GM23338 (cell line): ENCODE measurements at regions not wholly inside any gene's neighbourhood (a gene's known extent, or its start where the extent isn't known, plus 50 kb on each side); places are given as distances from the start of the nearest gene placed in this dataset.

Source experiments
- ATAC-seq: fragments of 200-7000 bp; cut with Tn5 transposase; 3 replicates; pipeline ENCODE4 v1.9.1; 2020
- DNase-seq: peaks from one replicate; pipeline ENCODE4 v3.0.0-alpha.2; 2015; ENCODE audit warnings: low spot score
- H2AFZ ChIP-seq: fragments of 200-600 bp; sonication (generic); 2 replicates; pipeline ENCODE4 v1.8.0; 2016; ENCODE audit warnings: antibody characterized with exemption, mild to moderate bottlenecking, moderate library complexity
- H3F3A ChIP-seq: fragments of 200-600 bp; sonication (generic); replicated peaks from 2 replicates; pipeline ENCODE4 v1.8.0; 2017; ENCODE audit warnings: antibody characterized with exemption, mixed run types, low read depth
- H3K27ac ChIP-seq: fragments of 200-600 bp; sonication (generic); 2 replicates; pipeline ENCODE4 v1.6.1; 2016; ENCODE audit warnings: low read depth
- H3K27me3 ChIP-seq: fragments of 200-600 bp; sonication (generic); 2 replicates; pipeline ENCODE4 v1.8.0; 2016; ENCODE audit warnings: mild to moderate bottlenecking, mixed run types, moderate library complexity; ENCODE audit not compliant: insufficient read depth
- H3K36me3 ChIP-seq: fragments of 200-600 bp; sonication (generic); 2 replicates; pipeline ENCODE4 v1.8.0; 2016; ENCODE audit warnings: mild to moderate bottlenecking; ENCODE audit not compliant: insufficient read depth
- H3K4me1 ChIP-seq: fragments of 200-600 bp; sonication (generic); 2 replicates; pipeline ENCODE4 v1.8.0; 2016; ENCODE audit warnings: mild to moderate bottlenecking, moderate library complexity; ENCODE audit not compliant: insufficient read depth
- H3K4me2 ChIP-seq: fragments of 200-600 bp; sonication (generic); 2 replicates; pipeline ENCODE4 v1.7.1; 2017; ENCODE audit warnings: mixed run types
- H3K4me3 ChIP-seq: fragments of 200-600 bp; sonication (generic); 2 replicates; pipeline ENCODE4 v1.6.1; 2016; ENCODE audit warnings: mixed run types
- H3K79me2 ChIP-seq: fragments of 200-600 bp; sonication (generic); replicated peaks from 2 replicates; pipeline ENCODE4 v1.8.0; 2017; ENCODE audit warnings: mild to moderate bottlenecking; ENCODE audit not compliant: insufficient read depth
- H3K9me2 ChIP-seq: fragments of 200-600 bp; sonication (generic); 2 replicates; pipeline ENCODE4 v1.8.0; 2017; ENCODE audit not compliant: insufficient read depth
- H4K20me1 ChIP-seq: fragments of 200-600 bp; sonication (generic); replicated peaks from 2 replicates; pipeline ENCODE4 v1.8.0; 2017; ENCODE audit warnings: mild to moderate bottlenecking; ENCODE audit not compliant: insufficient read depth
- H3K27ac Mint-ChIP-seq: 2 replicates; pipeline ENCODE4 v1.8.0; 2020; ENCODE audit warnings: inconsistent platforms, mild to moderate bottlenecking, moderate library complexity, mixed read lengths
- H3K27me3 Mint-ChIP-seq: 3 replicates; pipeline ENCODE4 v1.8.0; 2022; ENCODE audit warnings: low read depth, mild to moderate bottlenecking, moderate library complexity, mixed read lengths, inconsistent platforms; ENCODE audit not compliant: insufficient read depth, poor library complexity
- H3K36me3 Mint-ChIP-seq: 3 replicates; pipeline ENCODE4 v1.8.0; 2021; ENCODE audit warnings: low read depth, mild to moderate bottlenecking, inconsistent platforms, moderate library complexity, mixed read lengths
- H3K4me1 Mint-ChIP-seq: 3 replicates; pipeline ENCODE4 v1.8.0; 2020; ENCODE audit warnings: mild to moderate bottlenecking, inconsistent platforms, mixed read lengths
- H3K4me3 Mint-ChIP-seq: 3 replicates; pipeline ENCODE4 v1.8.0; 2021; ENCODE audit warnings: moderate library complexity, mild to moderate bottlenecking, inconsistent platforms, mixed read lengths
- H3K9me3 Mint-ChIP-seq: 3 replicates; pipeline ENCODE4 v1.8.0; 2020; ENCODE audit warnings: moderate library complexity, mild to moderate bottlenecking, inconsistent platforms, mixed read lengths
- CREB1 ChIP-seq: fragments of 250-450 bp; sonication (Bioruptor Pico); IDR thresholded peaks from 2 replicates; pipeline ENCODE4 v1.5.0; 2020; ENCODE audit warnings: low read depth, mild to moderate bottlenecking, moderate library complexity
- CTCF ChIP-seq, 2 experiments: fragments of 200-600 bp in 1 of 2; sonication (generic) in 1 of 2; conservative IDR thresholded peaks; 2 replicates each; pipeline versions ENCODE4 v1.5.1 to v1.6.1; 2016 to 2017; ENCODE audit warnings: antibody characterized with exemption in 2 of 2, low read depth in 2 of 2, mild to moderate bottlenecking in 2 of 2, moderate library complexity in 1 of 2
- ETS1 ChIP-seq: IDR thresholded peaks from 2 replicates; pipeline ENCODE4 v1.6.1; 2016; ENCODE audit warnings: antibody characterized with exemption
- EZH2 ChIP-seq: fragments of 200-600 bp; sonication (generic); IDR thresholded peaks from one replicate; pipeline ENCODE4 v1.8.0; 2017; ENCODE audit warnings: antibody characterized with exemption, mild to moderate bottlenecking, low read depth; ENCODE audit not compliant: unreplicated experiment
- EZH2phosphoT487 ChIP-seq: fragments of 200-600 bp; sonication (generic); IDR thresholded peaks from one replicate; pipeline ENCODE4 v1.8.1; 2018; ENCODE audit warnings: antibody characterized with exemption; ENCODE audit not compliant: unreplicated experiment
- JUNB ChIP-seq: IDR thresholded peaks from one replicate; pipeline ENCODE4 v1.6.1; 2016; ENCODE audit warnings: antibody characterized with exemption; ENCODE audit not compliant: unreplicated experiment
- NANOG ChIP-seq: IDR thresholded peaks from 2 replicates; pipeline ENCODE4 v1.6.1; 2016; ENCODE audit warnings: antibody characterized with exemption, borderline replicate concordance
- POLR2AphosphoS5 ChIP-seq: IDR thresholded peaks from 2 replicates; pipeline ENCODE4 v1.6.1; 2016; ENCODE audit warnings: antibody characterized with exemption, low read depth
- REST ChIP-seq: IDR thresholded peaks from one replicate; pipeline ENCODE4 v1.6.1; 2018; ENCODE audit warnings: antibody characterized with exemption; ENCODE audit not compliant: unreplicated experiment
- STAT1 ChIP-seq: IDR thresholded peaks from one replicate; pipeline ENCODE4 v1.6.1; 2016; ENCODE audit warnings: antibody characterized with exemption; ENCODE audit not compliant: unreplicated experiment
- ZNF114 ChIP-seq: fragments of 250-450 bp; sonication (Bioruptor Pico); IDR thresholded peaks from 2 replicates; pipeline ENCODE4 v1.5.0; 2020; ENCODE audit warnings: mild to moderate bottlenecking, moderate library complexity
- ZNF331 ChIP-seq: fragments of 250-450 bp; sonication (Bioruptor Pico); IDR thresholded peaks from 2 replicates; pipeline ENCODE4 v1.5.0; 2020; ENCODE audit warnings: low read depth, mild to moderate bottlenecking, moderate library complexity

- H3K4me2 ChIP-seq = no peak overlapping the region
- H3K36me3 ChIP-seq = no peaks in the 10 kb centered on the region
- no peaks in the 10 kb centered on the region for H3F3A ChIP-seq
- DNase-seq (no peak), ATAC-seq (no peak)
- no peaks in the 10 kb centered on the region for H3K79me2 ChIP-seq
- Mint-ChIP-seq H3K9me3 (no peaks in the 10 kb centered on the region), H3K27ac (no peak overlapping the region), H3K27me3 (no peaks in the 10 kb centered on the region), H3K4me1 (peaks cover 2% of the 10 kb centered on the region; the same call in 1 of the 3 replicates), H3K36me3 (no peaks in the 10 kb centered on the region), H3K4me3 (no peak overlapping the region)
- no peak overlapping the region for H3K27ac ChIP-seq
- TF ChIP-seq CREB1 (CRISPR knock-in tag) (no peak), REST (no peak), ZNF331 (CRISPR knock-in tag) (no peak), POLR2AphosphoS5 (no peak), JUNB (no peak), STAT1 (no peak), ZNF114 (CRISPR knock-in tag) (no peak), EZH2phosphoT487 (no peak)
- H4K20me1 ChIP-seq = no peaks in the 10 kb centered on the region
- no peaks in the 10 kb centered on the region for H3K9me2 ChIP-seq
- H3K27me3 ChIP-seq = no peaks in the 10 kb centered on the region
- no peak overlapping the region for H3K4me3 ChIP-seq
- no peaks in the 10 kb centered on the region for H3K4me1 ChIP-seq
- H2AFZ ChIP-seq = no peak overlapping the region
Observed at GRCh38 chr4:111480510-111480909, 664.7 kb upstream of the FAM241A start.

GRCh38 chr4:111483375-111484169, 661.7 kb upstream of the FAM241A start:
- Mint-ChIP-seq H3K36me3 (no peaks in the 10 kb centered on the region), H3K27me3 (no peaks in the 10 kb centered on the region), H3K4me3 (no peak overlapping the region), H3K4me1 (peaks cover 2% of the 10 kb centered on the region; the same call in 1 of the 3 replicates), H3K27ac (no peak overlapping the region), H3K9me3 (no peaks in the 10 kb centered on the region)
- Histone ChIP-seq H3K4me3 (no peak overlapping the region), H3K9me2 (no peaks in the 10 kb centered on the region), H3K79me2 (no peaks in the 10 kb centered on the region), H3K4me2 (no peak overlapping the region), H3K27ac (no peak overlapping the region), H3F3A (no peaks in the 10 kb centered on the region), H4K20me1 (no peaks in the 10 kb centered on the region), H2AFZ (no peak overlapping the region), H3K4me1 (no peaks in the 10 kb centered on the region), H3K27me3 (no peaks in the 10 kb centered on the region), H3K36me3 (no peaks in the 10 kb centered on the region)
- ATAC-seq (no peak), DNase-seq (no peak)
- TF ChIP-seq EZH2phosphoT487 = no peak
- no peak for TF ChIP-seq CTCF (conservative IDR thresholded peaks at IDR 0.05; ENCODE audit: low read depth in 2 of 2)
- no peak for TF ChIP-seq ZNF114 (CRISPR knock-in tag)
- no peak for TF ChIP-seq EZH2
- TF ChIP-seq REST = no peak
- TF ChIP-seq NANOG = no peak
- no peak for TF ChIP-seq CREB1 (CRISPR knock-in tag)
- no peak for TF ChIP-seq JUNB
- TF ChIP-seq ETS1 = no peak
- no peak for TF ChIP-seq STAT1
- no peak for TF ChIP-seq POLR2AphosphoS5
